ENCODE measurements at regions not wholly inside any gene's neighbourhood (a gene's known extent, or its start where the extent isn't known, plus 50 kb on each side); places are given as distances from the start of the nearest gene placed in this dataset.

DNA sequence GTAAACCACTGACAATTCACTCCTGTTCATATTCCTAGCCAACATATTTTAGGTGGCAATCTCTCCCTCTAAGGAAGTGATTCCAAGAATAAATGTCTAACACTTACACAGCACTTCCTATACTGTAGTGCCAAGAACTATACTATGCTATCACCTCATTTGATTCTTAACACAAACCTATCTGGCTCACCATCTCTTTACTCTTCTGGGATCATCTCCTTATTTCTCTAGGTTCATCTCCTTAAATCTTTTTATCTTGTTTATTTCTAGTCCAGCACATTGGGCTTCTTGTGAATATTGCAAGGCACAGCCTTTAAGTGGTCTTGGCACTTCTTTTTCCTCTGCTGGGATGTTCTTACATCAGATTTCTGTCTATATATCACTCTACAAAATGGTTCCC is 366.3 kb downstream of the SLITRK6 start (continued):
- TF ChIP-seq NR2C2 (IDR thresholded peaks at IDR 0.05; ENCODE audit: borderline replicate concordance, control insufficient read depth, insufficient read length, low read depth) (no peak), CEBPB (IDR thresholded peaks at IDR 0.05; ENCODE audit: borderline replicate concordance in 1 of 2, low read depth in 2 of 2, low read length in 2 of 2) (no peak), IKZF2 (IDR thresholded peaks at IDR 0.05) (no peak), MEF2B (IDR thresholded peaks at IDR 0.05; ENCODE audit: partially characterized antibody, poor library complexity, severe bottlenecking) (no peak), DPF2 (IDR thresholded peaks at IDR 0.05) (no peak), RELA (IDR thresholded peaks at IDR 0.05; ENCODE audit: borderline replicate concordance, partially characterized antibody) (no peak), TBL1XR1 (IDR thresholded peaks at IDR 0.05; ENCODE audit: low read depth, low read length) (no peak), MYB (IDR thresholded peaks at IDR 0.05; ENCODE audit: borderline replicate concordance, low read depth, low read length) (no peak), STAT3 (IDR thresholded peaks at IDR 0.05; ENCODE audit: low read depth, low read length) (no peak)
- TF ChIP-seq, protein P1, sequence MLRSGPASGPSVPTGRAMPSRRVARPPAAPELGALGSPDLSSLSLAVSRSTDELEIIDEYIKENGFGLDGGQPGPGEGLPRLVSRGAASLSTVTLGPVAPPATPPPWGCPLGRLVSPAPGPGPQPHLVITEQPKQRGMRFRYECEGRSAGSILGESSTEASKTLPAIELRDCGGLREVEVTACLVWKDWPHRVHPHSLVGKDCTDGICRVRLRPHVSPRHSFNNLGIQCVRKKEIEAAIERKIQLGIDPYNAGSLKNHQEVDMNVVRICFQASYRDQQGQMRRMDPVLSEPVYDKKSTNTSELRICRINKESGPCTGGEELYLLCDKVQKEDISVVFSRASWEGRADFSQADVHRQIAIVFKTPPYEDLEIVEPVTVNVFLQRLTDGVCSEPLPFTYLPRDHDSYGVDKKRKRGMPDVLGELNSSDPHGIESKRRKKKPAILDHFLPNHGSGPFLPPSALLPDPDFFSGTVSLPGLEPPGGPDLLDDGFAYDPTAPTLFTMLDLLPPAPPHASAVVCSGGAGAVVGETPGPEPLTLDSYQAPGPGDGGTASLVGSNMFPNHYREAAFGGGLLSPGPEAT (IDR thresholded peaks at IDR 0.05; ENCODE audit: low read depth): no peak
- TF ChIP-seq, protein P2, sequence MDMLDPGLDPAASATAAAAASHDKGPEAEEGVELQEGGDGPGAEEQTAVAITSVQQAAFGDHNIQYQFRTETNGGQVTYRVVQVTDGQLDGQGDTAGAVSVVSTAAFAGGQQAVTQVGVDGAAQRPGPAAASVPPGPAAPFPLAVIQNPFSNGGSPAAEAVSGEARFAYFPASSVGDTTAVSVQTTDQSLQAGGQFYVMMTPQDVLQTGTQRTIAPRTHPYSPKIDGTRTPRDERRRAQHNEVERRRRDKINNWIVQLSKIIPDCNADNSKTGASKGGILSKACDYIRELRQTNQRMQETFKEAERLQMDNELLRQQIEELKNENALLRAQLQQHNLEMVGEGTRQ (IDR thresholded peaks at IDR 0.05; ENCODE audit: borderline replicate concordance, low read depth, low read length): no peak
- TF ChIP-seq, protein P3, sequence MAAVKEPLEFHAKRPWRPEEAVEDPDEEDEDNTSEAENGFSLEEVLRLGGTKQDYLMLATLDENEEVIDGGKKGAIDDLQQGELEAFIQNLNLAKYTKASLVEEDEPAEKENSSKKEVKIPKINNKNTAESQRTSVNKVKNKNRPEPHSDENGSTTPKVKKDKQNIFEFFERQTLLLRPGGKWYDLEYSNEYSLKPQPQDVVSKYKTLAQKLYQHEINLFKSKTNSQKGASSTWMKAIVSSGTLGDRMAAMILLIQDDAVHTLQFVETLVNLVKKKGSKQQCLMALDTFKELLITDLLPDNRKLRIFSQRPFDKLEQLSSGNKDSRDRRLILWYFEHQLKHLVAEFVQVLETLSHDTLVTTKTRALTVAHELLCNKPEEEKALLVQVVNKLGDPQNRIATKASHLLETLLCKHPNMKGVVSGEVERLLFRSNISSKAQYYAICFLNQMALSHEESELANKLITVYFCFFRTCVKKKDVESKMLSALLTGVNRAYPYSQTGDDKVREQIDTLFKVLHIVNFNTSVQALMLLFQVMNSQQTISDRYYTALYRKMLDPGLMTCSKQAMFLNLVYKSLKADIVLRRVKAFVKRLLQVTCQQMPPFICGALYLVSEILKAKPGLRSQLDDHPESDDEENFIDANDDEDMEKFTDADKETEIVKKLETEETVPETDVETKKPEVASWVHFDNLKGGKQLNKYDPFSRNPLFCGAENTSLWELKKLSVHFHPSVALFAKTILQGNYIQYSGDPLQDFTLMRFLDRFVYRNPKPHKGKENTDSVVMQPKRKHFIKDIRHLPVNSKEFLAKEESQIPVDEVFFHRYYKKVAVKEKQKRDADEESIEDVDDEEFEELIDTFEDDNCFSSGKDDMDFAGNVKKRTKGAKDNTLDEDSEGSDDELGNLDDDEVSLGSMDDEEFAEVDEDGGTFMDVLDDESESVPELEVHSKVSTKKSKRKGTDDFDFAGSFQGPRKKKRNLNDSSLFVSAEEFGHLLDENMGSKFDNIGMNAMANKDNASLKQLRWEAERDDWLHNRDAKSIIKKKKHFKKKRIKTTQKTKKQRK (IDR thresholded peaks at IDR 0.05; ENCODE audit: low read depth, low read length): no peak
